NB4 (cell line): ENCODE measurements at regions not wholly inside any gene's neighbourhood (a gene's known extent, or its start where the extent isn't known, plus 50 kb on each side); places are given as distances from the start of the nearest gene placed in this dataset.
"Not testable (repeated sequence)": the region's sequence is repeated elsewhere in the genome, so short reads cannot be mapped to it uniquely, and the experiment has no call there.

Experiments
- CTCF ChIP-seq: IDR thresholded peaks from one replicate; pipeline ENCODE4 v1.5.1; 2012; ENCODE audit warnings: low read depth, low read length
- MYC ChIP-seq: IDR thresholded peaks from 2 replicates; pipeline ENCODE4 v1.6.1; 2011; ENCODE audit warnings: low read depth, low read length
- POLR2A ChIP-seq: IDR thresholded peaks from 2 replicates; pipeline ENCODE4 v1.6.1; 2011; ENCODE audit warnings: mild to moderate bottlenecking; ENCODE audit not compliant: insufficient read length; ENCODE audit errors: extremely low read depth

GRCh38 chr3:130178835-130179234, 97.2 kb downstream of the ALG1L2 start:
- not testable (repeated sequence) for TF ChIP-seq CTCF, POLR2A, MYC
